ENCODE measurements at regions not wholly inside any gene's neighbourhood (a gene's known extent, or its start where the extent isn't known, plus 50 kb on each side); places are given as distances from the start of the nearest gene placed in this dataset.

DNA sequence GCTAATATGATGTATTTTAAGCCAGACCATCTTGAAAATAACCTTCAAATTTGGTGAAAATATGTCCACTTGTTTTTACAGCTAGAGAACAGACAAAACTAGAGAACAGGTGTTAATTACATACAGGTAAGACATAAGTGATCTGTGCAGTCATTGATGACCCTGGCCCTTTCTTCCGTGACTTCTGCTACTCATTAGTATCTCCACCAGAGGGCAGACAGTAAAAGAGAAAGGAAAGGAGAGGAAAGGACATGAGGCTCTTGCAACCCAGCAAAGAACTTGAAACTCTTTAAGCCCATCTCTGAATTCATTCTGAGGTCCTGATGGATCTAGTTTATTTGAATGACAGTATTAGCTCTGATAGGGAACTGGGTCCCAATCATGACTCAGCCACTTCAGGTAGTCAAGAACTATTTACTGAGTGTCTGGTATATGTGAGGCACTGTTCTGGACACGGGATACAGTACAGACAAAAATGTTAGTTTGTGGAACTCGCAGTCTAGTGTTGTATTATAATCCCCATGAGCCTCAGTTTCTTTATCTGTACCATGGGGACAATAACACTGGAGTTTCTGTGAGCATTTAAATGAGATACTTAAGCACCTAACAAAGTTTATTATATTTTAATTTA, 121.0 kb upstream of the TEX13D start:
- no peak for DNase-seq (ENCODE audit: low spot score)
- TF ChIP-seq, protein P1, sequence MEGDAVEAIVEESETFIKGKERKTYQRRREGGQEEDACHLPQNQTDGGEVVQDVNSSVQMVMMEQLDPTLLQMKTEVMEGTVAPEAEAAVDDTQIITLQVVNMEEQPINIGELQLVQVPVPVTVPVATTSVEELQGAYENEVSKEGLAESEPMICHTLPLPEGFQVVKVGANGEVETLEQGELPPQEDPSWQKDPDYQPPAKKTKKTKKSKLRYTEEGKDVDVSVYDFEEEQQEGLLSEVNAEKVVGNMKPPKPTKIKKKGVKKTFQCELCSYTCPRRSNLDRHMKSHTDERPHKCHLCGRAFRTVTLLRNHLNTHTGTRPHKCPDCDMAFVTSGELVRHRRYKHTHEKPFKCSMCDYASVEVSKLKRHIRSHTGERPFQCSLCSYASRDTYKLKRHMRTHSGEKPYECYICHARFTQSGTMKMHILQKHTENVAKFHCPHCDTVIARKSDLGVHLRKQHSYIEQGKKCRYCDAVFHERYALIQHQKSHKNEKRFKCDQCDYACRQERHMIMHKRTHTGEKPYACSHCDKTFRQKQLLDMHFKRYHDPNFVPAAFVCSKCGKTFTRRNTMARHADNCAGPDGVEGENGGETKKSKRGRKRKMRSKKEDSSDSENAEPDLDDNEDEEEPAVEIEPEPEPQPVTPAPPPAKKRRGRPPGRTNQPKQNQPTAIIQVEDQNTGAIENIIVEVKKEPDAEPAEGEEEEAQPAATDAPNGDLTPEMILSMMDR (IDR thresholded peaks at IDR 0.05; ENCODE audit: borderline replicate concordance, control extremely low read depth, extremely low read depth, insufficient read depth, missing control alignments) = peak; percentile 47
- in situ Hi-C loops (cut with MboI; ENCODE audit: low sequenced_read_pairs, unreplicated experiment) = no loop called here

DNA sequence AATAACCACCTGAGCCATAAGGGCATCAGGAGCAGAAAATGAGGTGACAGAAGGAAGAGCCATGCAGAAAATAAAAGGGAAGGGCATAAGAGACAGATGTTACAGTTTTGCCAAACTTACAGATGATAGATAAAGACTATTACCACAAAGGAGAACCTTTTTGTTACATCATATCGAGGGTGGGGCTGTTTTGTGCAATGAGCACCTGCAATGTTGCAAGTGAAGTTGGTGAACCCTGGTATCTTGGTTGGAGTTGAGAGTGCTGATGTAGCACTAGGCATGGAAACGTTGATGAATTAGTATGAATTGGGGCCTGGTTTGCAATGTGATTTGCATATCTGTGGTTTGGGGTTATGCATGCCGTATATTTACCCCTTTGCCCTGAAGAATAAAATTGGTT, 119.8 kb upstream of the TEX13D start:
- no peak for DNase-seq (ENCODE audit: low spot score)
- in situ Hi-C loops (cut with MboI; ENCODE audit: low sequenced_read_pairs, unreplicated experiment) = no loop called here
- TF ChIP-seq, protein P1 (IDR thresholded peaks at IDR 0.05; ENCODE audit: borderline replicate concordance, control extremely low read depth, extremely low read depth, insufficient read depth, missing control alignments) = no peak

DNA sequence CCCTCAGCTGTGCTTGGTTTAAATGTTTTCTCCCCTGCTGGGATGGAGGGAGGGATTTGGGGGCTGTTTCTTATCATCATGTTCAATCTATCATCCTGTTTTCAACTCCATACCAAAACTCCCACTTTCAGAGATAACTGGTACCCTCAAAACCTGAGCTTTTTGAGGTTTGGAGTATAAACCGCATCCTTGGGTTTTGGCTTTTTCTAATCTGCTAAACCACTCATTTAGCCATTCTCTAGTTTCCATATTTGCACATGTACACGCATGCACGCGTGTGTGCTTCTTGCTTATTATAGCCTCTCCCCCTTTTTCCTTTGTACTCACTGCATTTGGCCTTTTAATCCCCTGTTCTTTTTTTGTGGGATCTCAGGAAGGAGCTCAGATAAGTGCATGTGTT, 116.7 kb upstream of the TEX13D start:
- no peak for DNase-seq (ENCODE audit: low spot score)
- TF ChIP-seq, protein P1 (IDR thresholded peaks at IDR 0.05; ENCODE audit: borderline replicate concordance, control extremely low read depth, extremely low read depth, insufficient read depth, missing control alignments) = no peak
- in situ Hi-C loops (cut with MboI; ENCODE audit: low sequenced_read_pairs, unreplicated experiment) = no loop called here

DNA sequence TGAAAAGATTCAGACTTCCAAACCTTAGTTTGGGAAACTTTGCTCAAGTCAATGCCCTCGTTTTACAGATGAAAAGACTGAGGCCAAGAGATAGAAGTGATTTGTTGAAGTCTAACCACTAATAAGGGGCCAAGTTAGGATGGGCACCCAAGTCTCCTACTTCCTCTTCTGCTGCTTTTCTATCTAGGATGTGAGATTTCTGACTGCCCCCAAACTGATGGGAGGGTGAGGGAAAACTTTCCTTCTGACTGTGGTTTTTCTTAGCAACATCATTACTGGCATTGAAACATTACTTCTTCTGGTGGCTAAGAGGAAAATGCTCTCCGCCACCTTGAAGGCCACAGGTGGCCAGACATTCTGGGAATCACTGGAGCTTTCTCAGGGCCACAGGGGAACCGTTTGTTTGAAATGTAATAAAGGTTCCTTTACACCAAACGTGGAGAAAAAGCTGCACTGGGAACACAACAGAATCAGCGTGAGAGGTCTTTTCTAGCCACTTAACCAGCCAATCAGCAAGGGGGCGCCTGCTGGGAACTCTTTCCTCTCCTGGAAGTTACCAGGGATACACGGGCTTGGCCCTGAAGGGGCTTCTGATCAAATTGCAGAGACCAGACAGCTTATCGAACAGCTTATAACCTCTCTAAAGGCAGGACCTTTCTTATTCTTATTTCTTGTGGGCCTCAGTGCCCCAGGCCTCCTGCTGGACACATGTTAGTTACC, 115.9 kb upstream of the TEX13D start:
- DNase-seq (ENCODE audit: low spot score) = no peak
- TF ChIP-seq, protein P1 (IDR thresholded peaks at IDR 0.05; ENCODE audit: borderline replicate concordance, control extremely low read depth, extremely low read depth, insufficient read depth, missing control alignments) = no peak
- in situ Hi-C loops (cut with MboI; ENCODE audit: low sequenced_read_pairs, unreplicated experiment) = no loop called here

DNA sequence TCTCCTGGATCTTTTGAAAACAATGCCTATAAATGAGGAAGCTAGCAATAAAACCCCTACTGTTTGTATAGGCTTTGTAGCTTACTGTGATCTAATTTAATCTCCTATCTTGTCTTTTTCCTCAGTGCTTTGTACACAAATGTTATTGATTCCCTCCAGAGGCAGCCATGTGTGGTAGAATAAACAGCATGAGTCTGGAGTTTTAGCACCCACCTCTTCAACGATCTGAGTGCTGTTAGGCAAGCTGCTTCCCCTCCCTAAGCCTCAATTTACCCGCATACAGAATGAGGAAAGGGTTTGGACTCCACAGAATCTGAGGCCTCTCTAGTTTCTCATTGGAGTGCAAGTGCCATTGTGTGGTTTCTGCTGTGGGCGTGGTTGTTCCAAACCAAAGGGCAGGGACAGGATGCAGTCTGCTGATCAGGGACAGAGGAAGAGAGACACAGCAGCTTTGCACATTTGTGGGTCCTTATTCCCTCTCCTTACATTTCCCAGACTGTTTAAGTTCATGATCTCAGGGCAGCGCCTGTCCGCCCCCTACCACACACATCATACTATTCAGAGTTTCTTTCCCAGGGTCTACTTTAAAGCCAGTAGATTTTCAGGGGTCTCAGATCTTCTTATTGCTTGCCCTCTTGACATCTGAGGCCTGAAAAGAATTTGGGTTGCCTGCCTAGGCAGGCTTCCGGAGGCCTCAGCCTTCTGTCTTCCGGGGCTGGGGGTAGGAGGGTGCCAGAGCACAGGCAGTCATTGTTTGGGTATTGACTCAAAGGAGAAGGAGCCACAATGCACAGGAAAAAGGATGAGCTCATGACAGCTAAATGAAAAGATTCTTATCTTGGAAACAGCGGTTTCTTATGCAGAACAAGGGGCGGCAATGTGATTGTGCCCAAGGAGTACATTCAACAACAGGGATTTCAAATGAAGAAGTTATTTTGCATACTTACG, 114.9 kb upstream of the TEX13D start:
- no peak for DNase-seq (ENCODE audit: low spot score)
- TF ChIP-seq, protein P1 (IDR thresholded peaks at IDR 0.05; ENCODE audit: borderline replicate concordance, control extremely low read depth, extremely low read depth, insufficient read depth, missing control alignments) = no peak
- in situ Hi-C loops (cut with MboI; ENCODE audit: low sequenced_read_pairs, unreplicated experiment) = no loop called here

DNA sequence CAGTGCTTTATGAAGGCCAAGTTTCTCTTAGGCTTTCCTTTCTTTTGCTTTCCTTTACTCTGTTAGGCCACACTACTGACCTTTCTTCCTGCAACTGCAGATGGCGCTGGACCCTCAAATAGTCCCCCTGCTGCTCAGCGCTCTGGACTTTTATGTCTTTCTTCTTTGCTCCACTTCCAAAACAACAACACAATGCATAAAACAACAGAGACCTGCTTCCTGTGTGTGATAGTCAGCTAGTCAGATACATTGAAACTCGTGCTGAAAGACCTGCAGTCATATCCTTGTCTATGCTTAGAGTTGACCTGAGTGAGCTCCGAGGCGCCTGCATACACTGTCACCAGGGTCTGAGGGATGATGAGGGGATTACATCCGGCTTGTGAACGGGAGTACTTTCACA, 108.9 kb upstream of the TEX13D start:
- TF ChIP-seq, protein P1 (IDR thresholded peaks at IDR 0.05; ENCODE audit: borderline replicate concordance, control extremely low read depth, extremely low read depth, insufficient read depth, missing control alignments) = no peak
- no peak for DNase-seq (ENCODE audit: low spot score)
- in situ Hi-C loops (cut with MboI; ENCODE audit: low sequenced_read_pairs, unreplicated experiment) = no loop called here
